ENCODE measurements at regions not wholly inside any gene's neighbourhood (a gene's known extent, or its start where the extent isn't known, plus 50 kb on each side); places are given as distances from the start of the nearest gene placed in this dataset.

GRCh38 chr13:37366044-37366770 lies 232.4 kb downstream of the POSTN start:
- TF ChIP-seq EZH2phosphoT487 (IDR thresholded peaks at IDR 0.05; ENCODE audit: borderline replicate concordance, low read length), result no peak
- TF ChIP-seq, protein P1, sequence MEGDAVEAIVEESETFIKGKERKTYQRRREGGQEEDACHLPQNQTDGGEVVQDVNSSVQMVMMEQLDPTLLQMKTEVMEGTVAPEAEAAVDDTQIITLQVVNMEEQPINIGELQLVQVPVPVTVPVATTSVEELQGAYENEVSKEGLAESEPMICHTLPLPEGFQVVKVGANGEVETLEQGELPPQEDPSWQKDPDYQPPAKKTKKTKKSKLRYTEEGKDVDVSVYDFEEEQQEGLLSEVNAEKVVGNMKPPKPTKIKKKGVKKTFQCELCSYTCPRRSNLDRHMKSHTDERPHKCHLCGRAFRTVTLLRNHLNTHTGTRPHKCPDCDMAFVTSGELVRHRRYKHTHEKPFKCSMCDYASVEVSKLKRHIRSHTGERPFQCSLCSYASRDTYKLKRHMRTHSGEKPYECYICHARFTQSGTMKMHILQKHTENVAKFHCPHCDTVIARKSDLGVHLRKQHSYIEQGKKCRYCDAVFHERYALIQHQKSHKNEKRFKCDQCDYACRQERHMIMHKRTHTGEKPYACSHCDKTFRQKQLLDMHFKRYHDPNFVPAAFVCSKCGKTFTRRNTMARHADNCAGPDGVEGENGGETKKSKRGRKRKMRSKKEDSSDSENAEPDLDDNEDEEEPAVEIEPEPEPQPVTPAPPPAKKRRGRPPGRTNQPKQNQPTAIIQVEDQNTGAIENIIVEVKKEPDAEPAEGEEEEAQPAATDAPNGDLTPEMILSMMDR (IDR thresholded peaks at IDR 0.05; ENCODE audit: low read depth, low read length, poor library complexity, severe bottlenecking), result no peak
- no peaks in the 10 kb centered on the region for H3K9me3 ChIP-seq (ENCODE audit: control insufficient read depth, insufficient read depth, low read length)

DNA sequence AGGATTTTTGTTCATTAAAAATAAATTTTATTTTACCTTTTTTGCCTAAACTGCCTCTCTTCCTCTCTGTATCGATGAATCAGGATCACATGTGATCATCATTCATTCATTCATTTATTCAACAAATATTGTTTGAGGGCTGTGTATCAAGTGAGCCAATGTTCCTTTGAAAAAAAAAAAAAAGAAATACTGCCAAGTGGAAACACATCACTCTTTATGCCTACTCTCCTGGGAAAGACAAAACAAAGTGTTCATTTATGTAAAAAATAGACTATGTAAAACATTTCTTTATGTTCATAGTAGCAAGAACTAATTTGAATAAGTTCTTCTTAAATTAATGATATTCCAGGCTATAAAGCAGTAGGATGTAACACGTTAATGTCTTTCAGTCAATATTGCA lies 233.1 kb downstream of the POSTN start:
- H3K9me3 ChIP-seq (ENCODE audit: control insufficient read depth, insufficient read depth, low read length), result no peaks in the 10 kb centered on the region
- no peak overlapping the region for H3K4me2 ChIP-seq (ENCODE audit: low read length)
- TF ChIP-seq, protein P1 (IDR thresholded peaks at IDR 0.05; ENCODE audit: low read depth, low read length, poor library complexity, severe bottlenecking), result no peak
- TF ChIP-seq EZH2phosphoT487 (IDR thresholded peaks at IDR 0.05; ENCODE audit: borderline replicate concordance, low read length), result no peak
- no peaks in the 10 kb centered on the region for H3K27me3 ChIP-seq (ENCODE audit: control insufficient read depth, low read length)
- H3K36me3 ChIP-seq (ENCODE audit: control insufficient read depth, low read length), result no peaks in the 10 kb centered on the region
- no peaks in the 10 kb centered on the region for H4K20me1 ChIP-seq (ENCODE audit: control insufficient read depth, insufficient read depth, low read depth, low read length)
- no peak overlapping the region for H3K4me3 ChIP-seq (ENCODE audit: low read length)
- no peak overlapping the region for H3K27ac ChIP-seq (ENCODE audit: low read depth, low read length)
- no peaks in the 10 kb centered on the region for H3K4me1 ChIP-seq (ENCODE audit: control insufficient read depth, low read length)
- H3K79me2 ChIP-seq (ENCODE audit: control insufficient read depth, low read length), result no peaks in the 10 kb centered on the region
- no peaks in the 10 kb centered on the region for H3F3A ChIP-seq (ENCODE audit: control insufficient read depth, insufficient read depth)
- H3K9me2 ChIP-seq (replicated peaks; ENCODE audit: control insufficient read depth, low read length), result no peaks in the 10 kb centered on the region

More at GRCh38 chr13:37366044-37366770, 232.4 kb downstream of the POSTN start:
- no peaks in the 10 kb centered on the region for H3K79me2 ChIP-seq (ENCODE audit: control insufficient read depth, low read length)
- H4K20me1 ChIP-seq (ENCODE audit: control insufficient read depth, insufficient read depth, low read depth, low read length), result no peaks in the 10 kb centered on the region
- H3K4me2 ChIP-seq (ENCODE audit: low read length), result no peak overlapping the region
- no peaks in the 10 kb centered on the region for H3F3A ChIP-seq (ENCODE audit: control insufficient read depth, insufficient read depth)
- no peaks in the 10 kb centered on the region for H3K36me3 ChIP-seq (ENCODE audit: control insufficient read depth, low read length)
- H3K4me3 ChIP-seq (ENCODE audit: low read length), result no peak overlapping the region
- H3K27me3 ChIP-seq (ENCODE audit: control insufficient read depth, low read length), result no peaks in the 10 kb centered on the region
- H3K9me2 ChIP-seq (replicated peaks; ENCODE audit: control insufficient read depth, low read length), result no peaks in the 10 kb centered on the region
- no peaks in the 10 kb centered on the region for H3K4me1 ChIP-seq (ENCODE audit: control insufficient read depth, low read length)
- H3K27ac ChIP-seq (ENCODE audit: low read depth, low read length), result no peak overlapping the region

- TF ChIP-seq EZH2phosphoT487 (IDR thresholded peaks at IDR 0.05; ENCODE audit: borderline replicate concordance, low read length), result no peak
- TF ChIP-seq, protein P1 (IDR thresholded peaks at IDR 0.05; ENCODE audit: low read depth, low read length, poor library complexity, severe bottlenecking), result no peak
Observed at GRCh38 chr13:37364956-37365355, 233.6 kb downstream of the POSTN start.

More at GRCh38 chr13:37364956-37365355, 233.6 kb downstream of the POSTN start:
- Histone ChIP-seq H3K4me1 (ENCODE audit: control insufficient read depth, low read length) (no peaks in the 10 kb centered on the region), H3K9me3 (ENCODE audit: control insufficient read depth, insufficient read depth, low read length) (no peaks in the 10 kb centered on the region), H3K27ac (ENCODE audit: low read depth, low read length) (no peak overlapping the region), H3K27me3 (ENCODE audit: control insufficient read depth, low read length) (no peaks in the 10 kb centered on the region), H3K4me3 (ENCODE audit: low read length) (no peak overlapping the region), H3K79me2 (ENCODE audit: control insufficient read depth, low read length) (no peaks in the 10 kb centered on the region), H3K9me2 (replicated peaks; ENCODE audit: control insufficient read depth, low read length) (no peaks in the 10 kb centered on the region), H4K20me1 (ENCODE audit: control insufficient read depth, insufficient read depth, low read depth, low read length) (no peaks in the 10 kb centered on the region), H3K36me3 (ENCODE audit: control insufficient read depth, low read length) (no peaks in the 10 kb centered on the region), H3F3A (ENCODE audit: control insufficient read depth, insufficient read depth) (no peaks in the 10 kb centered on the region), H3K4me2 (ENCODE audit: low read length) (no peak overlapping the region)

All from DOHH2 (cell line).